OCI-LY3 (cell line): ENCODE measurements at regions not wholly inside any gene's neighbourhood (a gene's known extent, or its start where the extent isn't known, plus 50 kb on each side); places are given as distances from the start of the nearest gene placed in this dataset.

Experiments used
- H2AFZ ChIP-seq: fragments of 200-600, 300-600 bp; shearing (Covaris generic); 2 replicates; pipeline ENCODE4 v1.6.0; 2014; ENCODE audit warnings: antibody characterized with exemption, low read depth, low read length
- H3K27ac ChIP-seq: fragments of 200-600, 300-600 bp; sonication (generic); 2 replicates; pipeline ENCODE4 v1.5.1; 2014; ENCODE audit warnings: mild to moderate bottlenecking, low read length, moderate library complexity, mixed read lengths
- H3K27me3 ChIP-seq: fragments of 200-600, 300-600 bp; sonication (generic); 2 replicates; pipeline ENCODE4 v1.6.1; 2014; ENCODE audit warnings: low read depth, low read length, mixed read lengths
- H3K36me3 ChIP-seq: fragments of 200-600, 300-600 bp; sonication (generic); replicated peaks from 2 replicates; pipeline ENCODE3; 2014; ENCODE audit warnings: low read depth, low read length, mixed read lengths
- H3K4me1 ChIP-seq: fragments of 300-600, 200-600 bp; sonication (generic); 2 replicates; pipeline ENCODE4 v1.6.1; 2014; ENCODE audit warnings: low read length, mixed read lengths
- H3K4me2 ChIP-seq: fragments of 200-600, 300-600 bp; sonication (generic); 2 replicates; pipeline ENCODE4 v1.6.1; 2014; ENCODE audit warnings: low read length, mixed read lengths
- H3K4me3 ChIP-seq: fragments of 300-600, 200-600 bp; sonication (generic); 2 replicates; pipeline ENCODE4 v1.5.1; 2014; ENCODE audit warnings: antibody characterized with exemption, mild to moderate bottlenecking, low read length, moderate library complexity
- H3K79me2 ChIP-seq: fragments of 300-600, 200-600 bp; shearing (Covaris generic); 2 replicates; pipeline ENCODE4 v1.6.1; 2014; ENCODE audit warnings: mild to moderate bottlenecking, low read length, mixed read lengths
- H3K9ac ChIP-seq: fragments of 300-600, 200-600 bp; shearing (Covaris generic); 2 replicates; pipeline ENCODE4 v1.6.0; 2014; ENCODE audit warnings: mild to moderate bottlenecking, low read length, moderate library complexity
- H3K9me3 ChIP-seq: fragments of 200-600, 300-600 bp; shearing (Covaris generic); 2 replicates; pipeline ENCODE4 v1.6.1; 2014; ENCODE audit warnings: low read length, mixed read lengths; ENCODE audit not compliant: insufficient read depth
- H4K20me1 ChIP-seq: fragments of 200-600, 300-600 bp; sonication (generic); 2 replicates; pipeline ENCODE4 v1.6.1; 2016; ENCODE audit warnings: low read length, mixed read lengths; ENCODE audit not compliant: insufficient read depth
- EZH2phosphoT487 ChIP-seq: fragments of 200-600 bp; shearing (Covaris generic); IDR thresholded peaks from 2 replicates; pipeline ENCODE4 v1.6.1; 2018; ENCODE audit warnings: antibody characterized with exemption, mixed run types, low read depth
- TF ChIP-seq, protein P1 (sequence below): fragments of 200-600, 300-600 bp; sonication (generic); IDR thresholded peaks from 2 replicates; pipeline ENCODE4 v1.5.1; 2014; ENCODE audit warnings: antibody characterized with exemption, low read length, low read depth

- Histone ChIP-seq H3K9me3 (no peaks in the 10 kb centered on the region), H3K9ac (peak overlapping the region; percentile 55; the same call in 1 of the 2 replicates), H3K27me3 (no peaks in the 10 kb centered on the region), H3K4me2 (peak overlapping the region; percentile 64), H3K4me3 (peak overlapping the region; percentile 46), H3K27ac (peak overlapping the region; percentile 75), H3K36me3 (peaks cover 7% of the 10 kb centered on the region), H4K20me1 (no peaks in the 10 kb centered on the region), H3K4me1 (peaks cover 29% of the 10 kb centered on the region), H3K79me2 (no peaks in the 10 kb centered on the region), H2AFZ (peak overlapping the region; percentile 39; the same call in 1 of the 2 replicates)
- TF ChIP-seq EZH2phosphoT487, result no peak
- TF ChIP-seq, protein P1, sequence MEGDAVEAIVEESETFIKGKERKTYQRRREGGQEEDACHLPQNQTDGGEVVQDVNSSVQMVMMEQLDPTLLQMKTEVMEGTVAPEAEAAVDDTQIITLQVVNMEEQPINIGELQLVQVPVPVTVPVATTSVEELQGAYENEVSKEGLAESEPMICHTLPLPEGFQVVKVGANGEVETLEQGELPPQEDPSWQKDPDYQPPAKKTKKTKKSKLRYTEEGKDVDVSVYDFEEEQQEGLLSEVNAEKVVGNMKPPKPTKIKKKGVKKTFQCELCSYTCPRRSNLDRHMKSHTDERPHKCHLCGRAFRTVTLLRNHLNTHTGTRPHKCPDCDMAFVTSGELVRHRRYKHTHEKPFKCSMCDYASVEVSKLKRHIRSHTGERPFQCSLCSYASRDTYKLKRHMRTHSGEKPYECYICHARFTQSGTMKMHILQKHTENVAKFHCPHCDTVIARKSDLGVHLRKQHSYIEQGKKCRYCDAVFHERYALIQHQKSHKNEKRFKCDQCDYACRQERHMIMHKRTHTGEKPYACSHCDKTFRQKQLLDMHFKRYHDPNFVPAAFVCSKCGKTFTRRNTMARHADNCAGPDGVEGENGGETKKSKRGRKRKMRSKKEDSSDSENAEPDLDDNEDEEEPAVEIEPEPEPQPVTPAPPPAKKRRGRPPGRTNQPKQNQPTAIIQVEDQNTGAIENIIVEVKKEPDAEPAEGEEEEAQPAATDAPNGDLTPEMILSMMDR, result no peak
These were observed 857.0 kb downstream of the LTN1 start for GRCh38 chr21:28135646-28136045.

DNA sequence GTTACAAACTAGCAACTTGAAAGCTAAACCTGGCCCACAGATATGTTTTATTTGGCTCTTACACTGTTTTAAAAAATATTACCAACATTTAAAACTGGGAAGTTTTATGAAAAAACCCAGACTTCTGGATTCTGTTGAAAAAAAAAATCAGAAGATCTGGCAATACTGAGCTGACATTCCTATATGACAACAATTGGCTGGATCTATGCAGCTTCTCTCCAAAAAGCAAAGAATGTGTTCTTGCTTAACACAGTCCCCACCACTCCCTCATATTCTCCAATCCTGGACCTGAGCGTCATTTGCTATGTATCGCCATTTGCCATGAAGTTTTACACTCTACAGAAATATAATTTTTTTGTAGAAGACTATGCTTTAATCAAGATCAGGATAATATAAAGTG is 859.6 kb downstream of the LTN1 start:
- Histone ChIP-seq H3K4me2 (no peak overlapping the region), H3K36me3 (peaks cover 2% of the 10 kb centered on the region), H3K9ac (no peak overlapping the region), H3K4me3 (no peak overlapping the region), H3K27me3 (no peaks in the 10 kb centered on the region), H3K4me1 (peaks cover 29% of the 10 kb centered on the region), H3K27ac (no peak overlapping the region), H3K79me2 (no peaks in the 10 kb centered on the region), H4K20me1 (no peaks in the 10 kb centered on the region), H2AFZ (no peak overlapping the region), H3K9me3 (no peaks in the 10 kb centered on the region)
- no peak for TF ChIP-seq EZH2phosphoT487
- TF ChIP-seq, protein P1, result no peak

GRCh38 chr21:28132713-28133112 is 860.0 kb downstream of the LTN1 start:
- Histone ChIP-seq H4K20me1 (no peaks in the 10 kb centered on the region), H3K27me3 (no peaks in the 10 kb centered on the region), H3K36me3 (peaks cover 2% of the 10 kb centered on the region), H3K4me3 (no peak overlapping the region), H3K79me2 (no peaks in the 10 kb centered on the region), H3K9ac (no peak overlapping the region), H3K4me1 (peaks cover 29% of the 10 kb centered on the region), H3K27ac (no peak overlapping the region), H2AFZ (no peak overlapping the region), H3K9me3 (no peaks in the 10 kb centered on the region), H3K4me2 (no peak overlapping the region)
- TF ChIP-seq EZH2phosphoT487, result no peak

- H3K36me3 ChIP-seq, result no peaks in the 10 kb centered on the region
- no peaks in the 10 kb centered on the region for H3K79me2 ChIP-seq
- no peaks in the 10 kb centered on the region for H3K9me3 ChIP-seq
- H3K27me3 ChIP-seq, result no peaks in the 10 kb centered on the region
- H3K4me2 ChIP-seq, result no peak overlapping the region
- H3K27ac ChIP-seq, result no peak overlapping the region
- no peaks in the 10 kb centered on the region; the same call in 1 of the 2 replicates for H3K4me1 ChIP-seq
- no peak overlapping the region for H3K9ac ChIP-seq
- H3K4me3 ChIP-seq, result no peak overlapping the region
- no peak overlapping the region for H2AFZ ChIP-seq
- TF ChIP-seq, protein P1, result no peak
- no peak for TF ChIP-seq EZH2phosphoT487
- H4K20me1 ChIP-seq, result no peaks in the 10 kb centered on the region
These were observed 865.4 kb downstream of the LTN1 start for GRCh38 chr21:28127175-28127785.
